Left renal pelvis (tissue), 4 donors: ENCODE measurements at regions not wholly inside any gene's neighbourhood (a gene's known extent, or its start where the extent isn't known, plus 50 kb on each side); places are given as distances from the start of the nearest gene placed in this dataset.

ENCODE experiments used
- DNase-seq, 4 donors: peaks; one replicate each; pipeline ENCODE4 v3.0.0-alpha.2; 2013; ENCODE audit warnings: low read depth in 4 of 4, low spot score in 3 of 4

- DNase-seq: no peak
Measured at GRCh38 chr20:17796091-17796563, 96.4 kb downstream of the BANF2 start.

- no peak for DNase-seq
Measured at GRCh38 chr20:17795501-17796071, 95.8 kb downstream of the BANF2 start.

GRCh38 chr20:17795003-17795402 is 95.2 kb downstream of the BANF2 start:
- no peak for DNase-seq

GRCh38 chr20:17794400-17794799 is 94.6 kb downstream of the BANF2 start:
- DNase-seq: no peak

GRCh38 chr20:17793986-17794385 is 94.2 kb downstream of the BANF2 start:
- no peak for DNase-seq

GRCh38 chr20:17790296-17790695 is 90.5 kb downstream of the BANF2 start:
- DNase-seq: no peak

- no peak for DNase-seq
Measured at GRCh38 chr20:17787816-17788215, 88.0 kb downstream of the BANF2 start.

GRCh38 chr20:17786221-17786718 is 86.5 kb downstream of the BANF2 start:
- DNase-seq: no peak
